ENCODE measurements at regions not wholly inside any gene's neighbourhood (a gene's known extent, or its start where the extent isn't known, plus 50 kb on each side); places are given as distances from the start of the nearest gene placed in this dataset.
"Not testable (repeated sequence)": the region's sequence is repeated elsewhere in the genome, so short reads cannot be mapped to it uniquely, and the experiment has no call there.

DNA sequence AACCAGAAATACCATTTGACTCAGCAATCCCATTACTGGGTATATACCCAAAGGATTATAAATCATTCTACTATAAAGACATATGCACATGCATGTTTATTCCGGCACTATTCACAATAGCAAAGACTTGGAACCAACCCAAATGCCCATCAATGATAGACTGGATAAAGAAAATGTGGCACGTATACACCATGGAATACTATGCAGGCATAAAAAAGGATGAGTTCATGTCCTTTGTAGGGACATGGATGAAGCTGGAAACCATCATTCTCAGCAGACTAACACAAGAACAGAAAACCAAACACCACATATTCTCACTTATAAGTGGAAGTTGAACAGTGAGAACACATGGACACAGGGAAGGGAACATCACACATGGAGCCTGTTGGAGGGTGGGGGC is 158.2 kb downstream of the GXYLT1 start:
- ATAC-seq; DNase-seq; intact Hi-C loops (cut with DNase I): not testable (repeated sequence)

DNA sequence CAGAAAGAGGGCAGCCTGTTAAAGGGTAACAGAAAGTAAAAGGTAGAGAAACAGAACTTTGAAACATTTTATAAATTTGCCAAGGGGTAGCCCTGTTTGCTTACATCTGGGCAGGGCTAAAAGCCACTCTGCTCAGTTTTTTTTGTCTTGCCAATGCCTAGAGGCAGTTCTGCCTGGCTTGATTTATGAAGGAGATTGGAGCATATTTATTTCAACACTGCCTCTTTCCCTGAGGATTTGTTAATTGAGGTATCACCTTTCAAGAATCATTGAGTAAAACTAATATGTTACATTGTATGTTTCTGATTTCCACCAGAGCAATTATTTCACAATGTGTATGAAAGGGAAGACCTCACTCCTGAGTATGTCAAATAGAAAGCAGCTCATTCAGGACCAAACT is 160.8 kb downstream of the GXYLT1 start:
- DNase-seq, result no peak
- no peak for ATAC-seq
- intact Hi-C loops (cut with DNase I), result no loop called here

DNA sequence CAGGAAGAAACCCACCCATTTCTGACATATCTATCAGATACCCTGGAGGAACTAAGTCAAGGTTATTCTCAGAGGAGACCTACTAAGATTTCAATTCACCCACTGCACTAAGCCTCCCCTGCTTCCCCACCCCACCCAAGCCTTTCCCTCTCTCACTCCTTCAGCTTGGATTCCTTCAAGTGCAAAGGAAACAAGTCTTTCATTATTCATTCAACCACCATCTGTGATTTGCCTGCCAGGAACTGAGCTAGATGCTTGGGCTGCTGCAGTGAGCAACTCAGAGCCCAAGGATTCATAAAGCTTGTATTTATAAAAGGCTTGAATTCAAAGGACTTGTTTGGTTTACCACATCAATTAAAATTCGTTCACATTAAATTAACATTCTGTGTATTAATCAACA is 161.3 kb downstream of the GXYLT1 start:
- ATAC-seq (no peak), DNase-seq (no peak)
- intact Hi-C loops (cut with DNase I), result no loop called here

DNA sequence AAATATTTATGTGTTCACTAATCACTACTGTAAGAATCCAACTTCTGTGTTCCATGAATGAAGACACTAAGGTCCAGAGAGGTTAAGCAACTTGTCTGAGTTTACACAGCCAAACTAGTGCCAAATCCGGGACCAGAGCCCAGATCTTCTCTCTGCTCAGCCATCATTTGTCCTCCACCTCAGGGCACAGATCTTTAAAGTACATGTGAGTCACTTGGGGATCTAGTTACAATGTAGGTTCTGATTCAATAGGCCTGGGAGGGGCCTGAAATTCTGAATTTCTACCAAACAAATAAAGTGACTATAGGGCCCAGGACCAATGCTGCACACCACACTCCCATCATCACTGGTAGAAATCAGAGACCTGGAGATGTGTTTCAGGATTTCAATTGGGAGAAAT is 162.9 kb downstream of the GXYLT1 start:
- no peak for DNase-seq
- intact Hi-C loops (cut with DNase I), result no loop called here
- ATAC-seq, result no peak

- intact Hi-C loops (cut with DNase I), result no loop called here
- ATAC-seq, result no peak
- no peak for DNase-seq
Observed at GRCh38 chr12:41981013-41981412, 163.7 kb downstream of the GXYLT1 start.

DNA sequence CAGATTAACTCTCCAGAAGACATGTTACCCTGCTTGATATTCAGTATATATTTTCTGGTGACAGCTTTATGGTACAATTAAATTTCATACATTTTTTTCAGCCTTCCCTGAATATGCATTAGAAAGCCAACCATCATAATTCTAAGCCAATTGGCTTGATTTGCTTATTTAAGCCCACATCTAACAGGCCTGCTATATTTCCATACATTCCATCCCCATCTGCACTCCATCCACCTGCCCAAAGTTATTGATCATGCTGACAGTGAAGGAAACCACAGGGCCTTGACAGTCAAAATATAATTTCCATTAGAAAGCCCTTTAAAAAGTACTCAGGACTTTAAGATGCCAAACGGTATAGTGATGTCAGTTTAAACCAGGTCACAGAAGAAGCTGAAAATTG is 164.3 kb downstream of the GXYLT1 start:
- ATAC-seq (no peak), DNase-seq (no peak)
- intact Hi-C loops (cut with DNase I), result no loop called here

DNA sequence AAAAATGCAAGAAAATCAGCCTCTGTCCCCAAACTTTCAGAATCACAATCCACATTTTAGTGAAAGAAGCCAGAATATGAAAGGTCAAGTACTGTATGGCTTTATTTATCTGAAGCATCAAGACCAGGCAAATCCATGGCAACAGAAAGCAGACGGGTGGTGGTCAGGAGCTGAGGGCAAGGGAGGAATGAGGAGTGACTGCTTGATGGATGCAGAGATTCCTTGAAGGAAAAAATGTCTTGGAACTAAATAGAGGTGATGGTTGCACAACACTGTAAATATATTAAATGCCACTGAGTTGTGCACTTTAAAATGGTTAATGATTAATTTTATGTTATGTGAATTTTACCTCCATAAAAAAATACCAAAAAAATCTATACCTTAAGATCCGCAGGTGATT is 165.1 kb downstream of the GXYLT1 start:
- intact Hi-C loops (cut with DNase I), result no loop called here
- no peak for DNase-seq
- no peak for ATAC-seq

- intact Hi-C loops (cut with DNase I), result no loop called here
- DNase-seq (no peak), ATAC-seq (no peak)
Observed at GRCh38 chr12:41972598-41972997, 172.1 kb downstream of the GXYLT1 start.

GRCh38 chr12:41972196-41972595 is 172.5 kb downstream of the GXYLT1 start:
- no peak for DNase-seq
- intact Hi-C loops (cut with DNase I), result no loop called here
- no peak for ATAC-seq

GRCh38 chr12:41970744-41971143 is 173.9 kb downstream of the GXYLT1 start:
- intact Hi-C loops (cut with DNase I), result no loop called here
- no peak for DNase-seq
- ATAC-seq, result no peak

GRCh38 chr12:41968599-41968998 is 176.1 kb downstream of the GXYLT1 start:
- no peak for ATAC-seq
- intact Hi-C loops (cut with DNase I), result no loop called here
- DNase-seq, result no peak

- peak in 1 of 2 donors; percentile 64 for ATAC-seq
- DNase-seq, result no peak
- intact Hi-C loops (cut with DNase I), result no loop called here
Observed at GRCh38 chr12:41967668-41968500, 176.8 kb downstream of the GXYLT1 start.

DNA sequence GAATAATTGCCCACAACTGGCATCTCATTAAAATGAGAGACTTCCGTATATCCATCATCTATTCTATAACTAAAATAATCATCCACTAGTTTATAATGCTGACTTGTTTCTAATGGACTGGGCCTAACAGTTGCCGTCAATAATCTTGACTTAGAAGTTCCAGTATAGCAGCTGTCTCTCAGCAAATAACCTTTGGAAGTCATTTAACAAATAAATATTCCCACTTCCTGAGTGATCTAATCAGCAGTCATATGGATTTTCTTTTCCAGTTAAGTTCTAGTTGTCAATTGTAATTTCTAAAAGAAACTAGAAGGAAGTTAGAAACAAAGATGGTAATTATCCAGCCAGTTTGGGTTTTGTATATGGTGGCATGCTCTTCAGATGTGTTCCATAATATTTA is 177.8 kb downstream of the GXYLT1 start:
- ATAC-seq (no peak), DNase-seq (no peak)
- intact Hi-C loops (cut with DNase I), result no loop called here

DNA sequence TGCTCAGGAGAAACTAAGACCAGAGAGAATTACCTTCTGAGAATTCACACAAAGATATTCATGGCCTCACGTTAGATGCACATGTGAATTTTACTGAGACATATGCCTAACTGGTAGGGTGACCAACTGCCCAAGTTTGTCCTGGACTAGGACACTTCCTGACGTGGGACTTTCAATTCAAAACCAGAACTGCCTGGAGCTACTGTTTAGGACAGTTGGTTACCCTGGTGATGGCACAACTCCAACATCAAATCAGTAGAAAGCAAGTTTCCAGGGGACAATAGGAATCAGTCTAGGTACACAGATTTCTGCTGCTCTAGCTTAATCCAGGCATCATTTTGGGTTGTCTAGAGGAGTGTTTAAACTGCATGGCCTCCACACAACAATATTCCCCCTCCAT is 178.7 kb downstream of the GXYLT1 start:
- intact Hi-C loops (cut with DNase I), result no loop called here
- no peak for DNase-seq
- no peak for ATAC-seq

DNA sequence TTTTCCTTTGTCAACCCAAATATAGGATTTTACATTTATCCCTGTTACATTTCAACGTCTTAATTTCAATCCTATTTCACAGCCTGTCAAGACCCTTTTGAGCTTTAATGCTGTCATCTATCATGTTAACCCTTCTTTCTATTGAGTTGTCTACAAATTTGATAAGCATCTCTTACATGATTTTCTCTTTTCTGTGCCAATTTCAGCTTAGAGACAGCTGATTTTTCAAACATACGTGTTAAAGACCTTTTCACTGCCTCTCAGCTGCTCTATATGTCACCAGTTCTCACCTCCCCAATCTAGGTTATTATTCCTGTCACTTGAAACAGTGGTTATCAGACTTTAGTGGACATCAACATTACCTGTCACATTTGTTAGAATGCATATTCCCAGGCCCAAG is 181.3 kb downstream of the GXYLT1 start:
- intact Hi-C loops (cut with DNase I), result no loop called here
- DNase-seq (no peak), ATAC-seq (no peak)

DNA sequence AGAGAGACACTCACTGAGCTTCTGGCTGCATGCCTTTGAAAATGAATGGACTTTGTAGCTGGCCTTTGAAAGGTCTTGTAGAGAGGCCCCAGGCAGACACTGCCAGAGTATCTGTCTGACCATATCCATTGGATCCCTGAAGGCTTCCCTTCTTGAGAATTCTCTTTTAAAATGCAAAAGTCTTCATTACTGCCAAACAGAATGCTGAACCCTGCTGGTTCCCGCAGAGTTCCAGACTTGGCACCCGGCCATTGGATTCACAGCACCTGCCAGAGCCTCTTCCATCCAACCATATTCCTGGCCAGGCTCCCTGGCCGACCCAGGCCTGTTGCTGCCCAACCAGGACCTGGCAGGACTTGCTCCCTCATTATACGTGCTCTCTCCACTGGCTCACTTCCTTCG is 182.5 kb downstream of the GXYLT1 start:
- intact Hi-C loops (cut with DNase I), result no loop called here
- ATAC-seq (peak in 1 of 2 donors; percentile 72), DNase-seq (no peak)

- intact Hi-C loops (cut with DNase I), result no loop called here
- DNase-seq, result no peak
- ATAC-seq, result no peak
Observed at GRCh38 chr12:41959271-41959670, 185.4 kb downstream of the GXYLT1 start.

DNA sequence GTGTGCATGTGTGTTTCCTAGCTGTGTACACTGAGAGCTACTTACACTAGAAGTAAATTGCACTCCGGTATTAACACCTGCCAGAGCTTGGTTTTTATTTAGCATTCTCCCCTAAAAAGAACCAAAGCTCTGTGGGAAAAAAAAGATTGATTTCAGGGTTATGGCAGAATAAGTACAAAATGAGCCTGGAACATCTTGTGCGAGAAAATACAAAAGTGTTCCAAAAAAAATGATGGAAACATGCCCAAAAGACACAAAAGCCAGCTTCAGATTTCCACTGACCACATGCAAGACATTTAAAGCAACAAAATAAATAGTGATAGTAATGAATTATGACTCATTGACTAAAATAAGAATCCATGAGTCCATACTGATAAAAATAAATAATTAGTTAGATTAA is 188.3 kb downstream of the GXYLT1 start:
- DNase-seq (no peak), ATAC-seq (peak in 1 of 2 donors; percentile 27)
- intact Hi-C loops (cut with DNase I), result no loop called here

DNA sequence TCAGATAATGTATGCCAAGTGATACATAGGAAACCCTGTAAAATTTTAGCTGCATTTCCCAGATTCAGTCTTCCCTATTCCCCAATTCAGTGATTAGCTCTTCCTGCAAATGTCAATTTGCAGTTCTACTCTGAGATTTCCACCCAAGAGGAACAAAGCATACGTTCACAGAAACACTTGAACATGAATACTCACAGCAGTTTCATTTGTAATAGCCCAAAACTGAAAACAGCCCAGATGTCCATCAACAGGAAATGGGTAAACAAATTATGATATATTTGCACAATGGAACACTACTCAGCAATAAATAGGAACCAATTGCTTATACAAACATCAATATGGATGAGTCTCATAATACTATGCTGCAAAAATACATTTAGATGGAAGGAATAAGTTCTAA is 194.2 kb downstream of the GXYLT1 start:
- ATAC-seq, result no peak
- intact Hi-C loops (cut with DNase I), result no loop called here
- no peak for DNase-seq

GRCh38 chr12:41946106-41946505 is 198.6 kb downstream of the GXYLT1 start:
- intact Hi-C loops (cut with DNase I), result no loop called here
- DNase-seq (no peak), ATAC-seq (no peak)

DNA sequence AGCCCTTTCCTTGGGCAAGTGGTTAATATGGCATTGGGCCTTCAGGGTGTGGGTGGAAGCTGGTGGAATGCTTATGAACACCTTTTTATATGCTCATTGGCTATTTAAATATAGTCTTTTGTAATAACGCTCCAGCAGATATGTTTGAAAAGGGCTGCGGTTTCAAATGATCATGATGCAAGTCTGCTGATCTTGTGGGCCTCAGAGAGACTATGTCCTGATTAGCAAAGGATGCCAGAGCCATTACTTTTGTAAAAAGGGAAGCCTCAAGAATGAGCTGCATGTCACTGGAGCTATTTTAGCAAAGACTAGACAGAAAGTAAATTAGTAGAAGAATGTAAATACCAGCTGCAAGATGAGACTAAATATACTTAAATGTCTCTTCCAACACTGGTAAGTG is 200.5 kb downstream of the GXYLT1 start:
- DNase-seq (no peak), ATAC-seq (no peak)
- intact Hi-C loops (cut with DNase I), result no loop called here

DNA sequence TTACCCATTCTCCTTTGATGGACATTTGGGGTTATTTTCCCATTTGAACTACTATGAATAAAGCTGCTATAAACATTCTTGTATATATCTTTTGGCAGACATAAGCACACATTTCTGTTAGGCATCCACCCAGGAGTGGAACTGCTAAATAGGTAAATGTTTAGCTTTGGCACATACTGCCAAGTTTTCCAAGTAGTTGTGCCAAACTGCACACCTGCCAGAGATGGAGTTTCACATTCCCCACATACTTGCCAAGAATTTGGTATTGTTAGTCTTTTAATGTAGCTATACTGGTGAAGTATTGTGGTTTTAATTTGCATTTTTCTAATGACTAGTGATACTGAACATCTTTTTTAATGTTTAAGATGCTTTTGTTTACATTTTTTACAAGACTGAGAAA is 201.0 kb downstream of the GXYLT1 start:
- ATAC-seq, result no peak
- DNase-seq, result no peak

More for the DNA sequence above, 201.0 kb downstream of the GXYLT1 start:
- intact Hi-C loops (cut with DNase I), result no loop called here

Measured in left cardiac atrium (tissue), 4 donors.